ENCODE measurements at regions not wholly inside any gene's neighbourhood (a gene's known extent, or its start where the extent isn't known, plus 50 kb on each side); places are given as distances from the start of the nearest gene placed in this dataset.

- Histone ChIP-seq H3K27me3 (no peaks in the 10 kb centered on the region), H3K36me3 (no peaks in the 10 kb centered on the region), H3K27ac (no peak overlapping the region), H3K9me3 (peaks cover 0 to 4% (median 0%) of the 10 kb centered on the region in 3 donors), H3K4me1 (no peaks in the 10 kb centered on the region), H3K4me3 (no peak overlapping the region)
- intact Hi-C loops (cut with DNase I; ENCODE audit: low total_unique reads) = no loop called here
- TF ChIP-seq, protein P1, sequence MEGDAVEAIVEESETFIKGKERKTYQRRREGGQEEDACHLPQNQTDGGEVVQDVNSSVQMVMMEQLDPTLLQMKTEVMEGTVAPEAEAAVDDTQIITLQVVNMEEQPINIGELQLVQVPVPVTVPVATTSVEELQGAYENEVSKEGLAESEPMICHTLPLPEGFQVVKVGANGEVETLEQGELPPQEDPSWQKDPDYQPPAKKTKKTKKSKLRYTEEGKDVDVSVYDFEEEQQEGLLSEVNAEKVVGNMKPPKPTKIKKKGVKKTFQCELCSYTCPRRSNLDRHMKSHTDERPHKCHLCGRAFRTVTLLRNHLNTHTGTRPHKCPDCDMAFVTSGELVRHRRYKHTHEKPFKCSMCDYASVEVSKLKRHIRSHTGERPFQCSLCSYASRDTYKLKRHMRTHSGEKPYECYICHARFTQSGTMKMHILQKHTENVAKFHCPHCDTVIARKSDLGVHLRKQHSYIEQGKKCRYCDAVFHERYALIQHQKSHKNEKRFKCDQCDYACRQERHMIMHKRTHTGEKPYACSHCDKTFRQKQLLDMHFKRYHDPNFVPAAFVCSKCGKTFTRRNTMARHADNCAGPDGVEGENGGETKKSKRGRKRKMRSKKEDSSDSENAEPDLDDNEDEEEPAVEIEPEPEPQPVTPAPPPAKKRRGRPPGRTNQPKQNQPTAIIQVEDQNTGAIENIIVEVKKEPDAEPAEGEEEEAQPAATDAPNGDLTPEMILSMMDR (IDR thresholded peaks at IDR 0.05) = no peak
- no peak for DNase-seq
These were observed 60.7 kb downstream of the RRM2 start for GRCh38 chr2:10183146-10183675.

GRCh38 chr2:10184421-10184820 is 61.9 kb downstream of the RRM2 start:
- Histone ChIP-seq H3K4me1 (no peaks in the 10 kb centered on the region), H3K36me3 (no peaks in the 10 kb centered on the region), H3K27ac (no peak overlapping the region), H3K4me3 (no peak overlapping the region), H3K9me3 (peaks cover 0 to 4% (median 0%) of the 10 kb centered on the region in 3 donors), H3K27me3 (no peaks in the 10 kb centered on the region)
- DNase-seq = no peak
- intact Hi-C loops (cut with DNase I; ENCODE audit: low total_unique reads) = no loop called here
- TF ChIP-seq, protein P1 (IDR thresholded peaks at IDR 0.05) = no peak

GRCh38 chr2:10185046-10185445 is 62.5 kb downstream of the RRM2 start:
- Histone ChIP-seq H3K4me3 (no peak overlapping the region), H3K9me3 (peaks cover 0 to 4% (median 0%) of the 10 kb centered on the region in 3 donors), H3K27ac (no peak overlapping the region), H3K27me3 (no peaks in the 10 kb centered on the region), H3K36me3 (no peaks in the 10 kb centered on the region), H3K4me1 (no peaks in the 10 kb centered on the region)
- intact Hi-C loops (cut with DNase I; ENCODE audit: low total_unique reads) = no loop called here
- DNase-seq = no peak
- TF ChIP-seq, protein P1 (IDR thresholded peaks at IDR 0.05) = no peak

- Histone ChIP-seq H3K27ac (no peak overlapping the region), H3K27me3 (no peaks in the 10 kb centered on the region), H3K9me3 (peaks cover 0 to 4% (median 0%) of the 10 kb centered on the region in 3 donors), H3K4me1 (no peaks in the 10 kb centered on the region), H3K36me3 (no peaks in the 10 kb centered on the region), H3K4me3 (no peak overlapping the region)
- TF ChIP-seq, protein P1 (IDR thresholded peaks at IDR 0.05) = no peak
- intact Hi-C loops (cut with DNase I; ENCODE audit: low total_unique reads) = no loop called here
- no peak for DNase-seq
These were observed 63.2 kb downstream of the RRM2 start for GRCh38 chr2:10185755-10186154.

GRCh38 chr2:10186868-10187535 is 64.5 kb downstream of the RRM2 start:
- Histone ChIP-seq H3K27me3 (no peaks in the 10 kb centered on the region), H3K4me3 (no peak overlapping the region), H3K27ac (no peak overlapping the region), H3K36me3 (no peaks in the 10 kb centered on the region), H3K9me3 (no peaks in the 10 kb centered on the region), H3K4me1 (no peaks in the 10 kb centered on the region)
- DNase-seq = no peak
- TF ChIP-seq, protein P1 (IDR thresholded peaks at IDR 0.05) = no peak
- intact Hi-C loops (cut with DNase I; ENCODE audit: low total_unique reads) = no loop called here
